ENCODE measurements at regions not wholly inside any gene's neighbourhood (a gene's known extent, or its start where the extent isn't known, plus 50 kb on each side); places are given as distances from the start of the nearest gene placed in this dataset.

GRCh38 chr11:70024036-70024772, 53.9 kb upstream of the ANO1 start:
- TF ChIP-seq TAF1 (IDR thresholded peaks at IDR 0.05; ENCODE audit: low read depth, low read length) (no peak), POLR2A (IDR thresholded peaks at IDR 0.05; ENCODE audit: low read depth, low read length) (no peak), POLR2AphosphoS5 (IDR thresholded peaks at IDR 0.05; ENCODE audit: low read depth, low read length) (no peak), POU2F2 (IDR thresholded peaks at IDR 0.05; ENCODE audit: low read depth, low read length) (no peak), PAX5 (IDR thresholded peaks at IDR 0.05; ENCODE audit: insufficient read depth, low read length, severe bottlenecking) (no peak)

Data from GM12891 (cell line).